ENCODE measurements at regions not wholly inside any gene's neighbourhood (a gene's known extent, or its start where the extent isn't known, plus 50 kb on each side); places are given as distances from the start of the nearest gene placed in this dataset.

DNA sequence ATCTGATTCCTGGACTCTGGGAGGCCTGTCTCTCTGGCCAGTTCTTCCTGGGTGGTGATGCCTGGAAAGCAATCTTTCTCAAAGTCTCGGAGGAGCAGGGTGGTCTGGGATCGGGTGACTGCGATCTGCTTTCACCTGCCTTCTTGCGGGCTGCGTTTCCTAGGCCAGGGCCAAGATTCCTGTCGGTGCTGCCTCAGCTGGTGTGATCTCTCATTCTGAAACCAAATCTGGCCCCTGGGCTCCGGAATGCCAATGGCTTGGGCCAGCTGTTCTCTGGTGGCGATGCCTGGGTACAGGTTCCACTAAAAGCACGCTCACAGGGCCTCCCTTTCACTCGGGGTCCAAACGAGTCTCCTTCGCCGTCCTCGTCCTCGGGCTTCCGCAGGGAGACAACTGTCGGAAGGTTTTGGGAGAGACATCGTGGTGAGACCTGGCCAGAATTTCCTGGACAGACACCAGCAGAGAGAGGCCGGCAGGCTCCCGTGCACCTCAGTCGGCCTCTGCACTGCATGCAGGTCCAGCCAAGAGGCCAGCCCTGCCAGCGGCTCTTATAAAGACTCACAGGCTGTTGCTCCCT is 187.1 kb downstream of the ALG10 start:
- no peak for FAIRE-seq
- no peak overlapping the region for H3K4me2 ChIP-seq (ENCODE audit: control insufficient read depth, insufficient read depth)
- intact Hi-C loops (cut with micrococcal nuclease; ENCODE audit: unreplicated experiment), result no loop called here
- no peaks in the 10 kb centered on the region for H3K27me3 ChIP-seq (replicated peaks in 1 of 2; ENCODE audit: control insufficient read depth in 2 of 2, insufficient read depth in 2 of 2, low read length in 1 of 2)
- no peak for ATAC-seq
- H2AFZ ChIP-seq (ENCODE audit: control insufficient read depth, low read depth, low read length), result no peak overlapping the region
- ChIA-PET SMC1A (ENCODE audit: uncharacterized antibody, unreplicated experiment) (no interaction called here), POLR2A (no interaction called here), CTCF (no interaction called here), RAD21 (ENCODE audit: unreplicated experiment) (no interaction called here)
- no peak overlapping the region for H3K9ac ChIP-seq (ENCODE audit: control insufficient read depth, insufficient read depth, low read length)
- no peaks in the 10 kb centered on the region for H3K79me2 ChIP-seq (ENCODE audit: control insufficient read depth, insufficient read depth, low read length)
- no peaks in the 10 kb centered on the region for H4K20me1 ChIP-seq (ENCODE audit: control insufficient read depth, insufficient read depth)
- H3K36me3 ChIP-seq (ENCODE audit: control insufficient read depth in 2 of 2, insufficient read depth in 2 of 2, low read length in 1 of 2), result no peaks in the 10 kb centered on the region
- in situ Hi-C loops (cut with MboI), result no loop called here
- 48% methylated on average over 22 of the region's 22 CpGs for WGBS (ENCODE audit: insufficient coverage, insufficient replicate concordance, low lambda C conversion rate, missing lambda C conversion rate)
- no peaks in the 10 kb centered on the region for H3K4me1 ChIP-seq (ENCODE audit: control insufficient read depth, insufficient read depth, low read length)
- no peak overlapping the region for H3K27ac ChIP-seq (ENCODE audit: control insufficient read depth, insufficient read depth)
- DNase-seq (ENCODE audit: low read depth, low spot score), result no peak
- H3K4me3 ChIP-seq, result no peak overlapping the region
- H3K9me3 ChIP-seq (replicated peaks; ENCODE audit: control insufficient read depth, insufficient read depth, low read length), result no peaks in the 10 kb centered on the region; the same call in 1 of the 3 replicates
- BruUV-seq (replicated peaks), result no TSS peak
- TF ChIP-seq NFYA (IDR thresholded peaks at IDR 0.05; ENCODE audit: borderline replicate concordance, low read depth, low read length) (no peak), LARP7 (IDR thresholded peaks at IDR 0.05) (no peak), MTA3 (IDR thresholded peaks at IDR 0.05; ENCODE audit: borderline replicate concordance, low read length) (no peak), SMC3 (IDR thresholded peaks at IDR 0.05; ENCODE audit: borderline replicate concordance, low read length) (no peak), NR2F1 (conservative IDR thresholded peaks at IDR 0.05) (no peak), KDM1A (IDR thresholded peaks at IDR 0.05; ENCODE audit: borderline replicate concordance) (no peak), ASH2L (IDR thresholded peaks at IDR 0.05; ENCODE audit: borderline replicate concordance, low read depth) (no peak), HCFC1 (IDR thresholded peaks at IDR 0.05; ENCODE audit: low read length) (no peak), POLR2A (IDR thresholded peaks at IDR 0.05; ENCODE audit: low read depth, low read length) (no peak), FOXM1 (IDR thresholded peaks at IDR 0.05; ENCODE audit: low read depth, low read length) (no peak), ZNF384 (IDR thresholded peaks at IDR 0.05; ENCODE audit: borderline replicate concordance, low read depth, low read length) (no peak), CEBPB (IDR thresholded peaks at IDR 0.05; ENCODE audit: borderline replicate concordance in 1 of 2, low read depth in 2 of 2, low read length in 2 of 2) (no peak), MEF2A (IDR thresholded peaks at IDR 0.05; ENCODE audit: insufficient read depth, low read depth, low read length) (no peak), CHD2 (IDR thresholded peaks at IDR 0.05; ENCODE audit: borderline replicate concordance, low read depth, low read length) (no peak), PML (IDR thresholded peaks at IDR 0.05; ENCODE audit: low read length) (no peak), ZSCAN29 (IDR thresholded peaks at IDR 0.05) (no peak)
- TF ChIP-seq, protein P1, sequence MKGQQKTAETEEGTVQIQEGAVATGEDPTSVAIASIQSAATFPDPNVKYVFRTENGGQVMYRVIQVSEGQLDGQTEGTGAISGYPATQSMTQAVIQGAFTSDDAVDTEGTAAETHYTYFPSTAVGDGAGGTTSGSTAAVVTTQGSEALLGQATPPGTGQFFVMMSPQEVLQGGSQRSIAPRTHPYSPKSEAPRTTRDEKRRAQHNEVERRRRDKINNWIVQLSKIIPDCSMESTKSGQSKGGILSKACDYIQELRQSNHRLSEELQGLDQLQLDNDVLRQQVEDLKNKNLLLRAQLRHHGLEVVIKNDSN (IDR thresholded peaks at IDR 0.05; ENCODE audit: borderline replicate concordance, extremely low read length, insufficient read depth, low read depth, low read length), result no peak
- TF ChIP-seq, protein P2, sequence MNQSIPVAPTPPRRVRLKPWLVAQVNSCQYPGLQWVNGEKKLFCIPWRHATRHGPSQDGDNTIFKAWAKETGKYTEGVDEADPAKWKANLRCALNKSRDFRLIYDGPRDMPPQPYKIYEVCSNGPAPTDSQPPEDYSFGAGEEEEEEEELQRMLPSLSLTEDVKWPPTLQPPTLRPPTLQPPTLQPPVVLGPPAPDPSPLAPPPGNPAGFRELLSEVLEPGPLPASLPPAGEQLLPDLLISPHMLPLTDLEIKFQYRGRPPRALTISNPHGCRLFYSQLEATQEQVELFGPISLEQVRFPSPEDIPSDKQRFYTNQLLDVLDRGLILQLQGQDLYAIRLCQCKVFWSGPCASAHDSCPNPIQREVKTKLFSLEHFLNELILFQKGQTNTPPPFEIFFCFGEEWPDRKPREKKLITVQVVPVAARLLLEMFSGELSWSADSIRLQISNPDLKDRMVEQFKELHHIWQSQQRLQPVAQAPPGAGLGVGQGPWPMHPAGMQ (IDR thresholded peaks at IDR 0.05; ENCODE audit: borderline replicate concordance), result no peak
- TF ChIP-seq, protein P3, sequence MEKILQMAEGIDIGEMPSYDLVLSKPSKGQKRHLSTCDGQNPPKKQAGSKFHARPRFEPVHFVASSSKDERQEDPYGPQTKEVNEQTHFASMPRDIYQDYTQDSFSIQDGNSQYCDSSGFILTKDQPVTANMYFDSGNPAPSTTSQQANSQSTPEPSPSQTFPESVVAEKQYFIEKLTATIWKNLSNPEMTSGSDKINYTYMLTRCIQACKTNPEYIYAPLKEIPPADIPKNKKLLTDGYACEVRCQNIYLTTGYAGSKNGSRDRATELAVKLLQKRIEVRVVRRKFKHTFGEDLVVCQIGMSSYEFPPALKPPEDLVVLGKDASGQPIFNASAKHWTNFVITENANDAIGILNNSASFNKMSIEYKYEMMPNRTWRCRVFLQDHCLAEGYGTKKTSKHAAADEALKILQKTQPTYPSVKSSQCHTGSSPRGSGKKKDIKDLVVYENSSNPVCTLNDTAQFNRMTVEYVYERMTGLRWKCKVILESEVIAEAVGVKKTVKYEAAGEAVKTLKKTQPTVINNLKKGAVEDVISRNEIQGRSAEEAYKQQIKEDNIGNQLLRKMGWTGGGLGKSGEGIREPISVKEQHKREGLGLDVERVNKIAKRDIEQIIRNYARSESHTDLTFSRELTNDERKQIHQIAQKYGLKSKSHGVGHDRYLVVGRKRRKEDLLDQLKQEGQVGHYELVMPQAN (conservative IDR thresholded peaks at IDR 0.05), result no peak
